HG03342 (cell line): ENCODE measurements at regions not wholly inside any gene's neighbourhood (a gene's known extent, or its start where the extent isn't known, plus 50 kb on each side); places are given as distances from the start of the nearest gene placed in this dataset.

Experiments used
- ATAC-seq: cut with Tn5 transposase; IDR thresholded peaks from one replicate; pipeline ENCODE4 v1.9.1; 2021; ENCODE audit warnings: mild to moderate bottlenecking, moderate library complexity; ENCODE audit not compliant: unreplicated experiment

DNA sequence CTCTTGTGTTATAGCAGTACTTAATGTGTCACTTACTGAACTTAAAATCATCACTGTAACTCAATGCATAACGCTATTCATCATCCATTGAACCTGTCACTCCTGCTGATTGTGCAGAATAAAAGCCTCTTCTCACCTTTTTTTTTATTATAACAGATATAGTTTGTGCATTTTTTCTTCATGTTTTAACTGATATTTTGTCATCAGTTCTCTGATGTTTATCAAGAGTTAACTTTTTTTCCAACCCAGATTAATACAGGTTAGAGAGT is 100.4 kb downstream of the SLIT2 start:
- no peak for ATAC-seq

DNA sequence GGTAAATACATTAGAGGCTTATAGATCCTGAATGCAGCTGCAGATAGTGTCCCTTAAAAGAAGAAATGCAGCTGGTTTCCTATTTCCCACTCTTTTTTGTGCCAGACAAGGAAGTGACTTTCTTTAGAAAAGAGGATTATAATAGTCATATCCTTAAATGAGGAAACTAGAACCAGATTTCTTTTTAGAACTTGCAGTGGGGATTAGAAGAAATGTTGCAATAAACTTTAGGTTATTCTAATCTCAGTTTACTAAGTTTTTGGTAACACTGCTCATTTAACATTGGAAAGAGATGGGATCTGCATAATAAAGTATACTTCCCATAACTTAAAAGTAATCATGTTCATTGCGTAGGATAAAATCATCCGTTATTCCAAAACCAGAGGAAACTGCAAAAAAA is 101.9 kb downstream of the SLIT2 start:
- no peak for ATAC-seq

DNA sequence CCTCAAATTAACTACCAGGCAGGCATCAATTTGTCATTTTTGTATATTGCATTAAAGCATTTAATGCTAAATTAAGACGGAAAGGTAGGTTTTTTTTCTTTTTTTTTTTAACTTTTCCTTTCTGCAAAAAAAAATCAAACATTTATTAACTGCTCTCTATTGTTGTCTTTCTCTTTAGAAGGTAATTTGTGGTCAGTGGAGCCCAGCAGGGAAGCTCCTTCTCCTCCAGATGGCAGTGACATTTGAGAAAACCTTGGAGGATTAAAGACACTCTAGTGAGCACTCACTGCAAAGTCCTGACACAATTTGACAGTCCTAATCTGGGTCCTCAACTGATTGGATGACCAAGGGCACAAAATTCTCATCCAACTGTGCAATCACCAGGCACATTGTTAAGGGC is 102.4 kb downstream of the SLIT2 start:
- ATAC-seq: no peak

DNA sequence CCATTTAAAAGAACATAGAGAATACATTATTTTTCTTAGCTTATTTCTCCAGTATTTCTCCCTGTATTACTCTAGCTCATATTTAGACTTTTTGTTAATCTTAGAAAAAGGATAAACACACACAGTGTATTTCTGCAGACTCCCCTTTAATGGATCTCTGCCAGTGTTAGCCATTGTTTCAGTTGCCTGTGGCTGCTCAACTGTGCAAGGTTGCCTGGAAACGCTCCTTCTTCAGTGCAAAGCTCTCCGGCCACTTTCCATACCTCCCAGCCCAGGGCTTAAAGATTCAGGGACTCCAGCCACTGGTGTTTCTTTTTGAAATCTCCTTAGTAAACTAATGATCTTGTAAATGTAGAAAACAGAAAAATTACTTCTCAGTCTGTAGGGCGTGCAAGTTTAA is 104.9 kb downstream of the SLIT2 start:
- ATAC-seq: no peak

DNA sequence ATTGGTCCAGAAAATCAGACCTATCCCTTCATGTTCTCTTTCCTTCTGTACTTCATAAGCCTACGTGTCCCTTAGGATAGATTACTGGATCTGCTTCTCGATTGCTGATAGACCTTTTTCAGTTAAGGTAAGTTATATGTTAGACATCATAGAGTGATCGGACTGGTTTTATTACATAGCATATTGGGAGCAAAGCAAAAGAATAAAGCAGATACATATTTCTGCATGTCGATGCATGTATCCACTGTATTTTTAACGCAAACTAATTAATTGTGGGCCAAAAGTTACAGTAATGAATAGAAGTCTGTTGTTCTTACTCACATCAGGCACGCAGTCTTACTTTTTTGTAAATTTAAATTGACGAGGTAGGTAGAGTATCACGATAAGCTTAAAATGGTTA is 106.4 kb downstream of the SLIT2 start:
- ATAC-seq: no peak

DNA sequence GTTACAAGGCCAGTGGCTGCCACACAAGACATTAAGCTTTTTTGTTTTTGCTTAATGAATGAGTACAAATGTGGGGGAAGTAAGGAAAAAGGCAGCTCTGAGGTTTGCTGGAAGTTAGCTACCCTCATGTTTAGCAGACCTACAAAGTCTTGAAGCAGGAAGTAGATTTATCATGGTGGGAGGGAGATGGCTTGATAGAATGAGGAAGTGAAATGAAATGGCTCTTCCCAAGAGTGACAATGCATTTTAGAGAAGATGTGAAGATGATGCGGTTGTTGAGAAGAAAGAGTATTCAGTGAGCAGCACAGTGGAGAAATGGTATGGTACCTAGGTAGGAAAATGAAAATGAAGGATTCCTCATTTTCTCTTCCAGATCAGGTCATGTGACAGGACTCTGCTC is 108.0 kb downstream of the SLIT2 start:
- peak; percentile 83 for ATAC-seq

DNA sequence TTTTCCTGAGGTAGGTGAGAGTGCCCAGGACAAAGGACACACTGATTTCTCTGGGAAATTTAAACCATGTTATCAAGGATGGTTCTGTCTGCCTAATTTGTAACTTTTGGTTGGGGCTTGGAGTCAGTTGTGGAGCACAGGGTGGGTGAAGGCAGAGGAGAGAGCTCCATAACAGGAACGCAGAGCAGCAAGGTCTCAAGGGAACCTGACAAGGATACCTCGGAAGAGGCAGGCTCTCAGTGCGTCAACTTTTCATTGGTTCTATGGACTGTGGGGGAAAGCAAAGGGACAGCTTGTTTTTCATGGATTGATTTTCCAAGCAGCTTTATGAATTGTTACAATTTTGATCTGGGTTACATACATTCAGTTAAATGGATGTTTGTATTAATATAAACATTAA is 110.4 kb downstream of the SLIT2 start:
- no peak for ATAC-seq

DNA sequence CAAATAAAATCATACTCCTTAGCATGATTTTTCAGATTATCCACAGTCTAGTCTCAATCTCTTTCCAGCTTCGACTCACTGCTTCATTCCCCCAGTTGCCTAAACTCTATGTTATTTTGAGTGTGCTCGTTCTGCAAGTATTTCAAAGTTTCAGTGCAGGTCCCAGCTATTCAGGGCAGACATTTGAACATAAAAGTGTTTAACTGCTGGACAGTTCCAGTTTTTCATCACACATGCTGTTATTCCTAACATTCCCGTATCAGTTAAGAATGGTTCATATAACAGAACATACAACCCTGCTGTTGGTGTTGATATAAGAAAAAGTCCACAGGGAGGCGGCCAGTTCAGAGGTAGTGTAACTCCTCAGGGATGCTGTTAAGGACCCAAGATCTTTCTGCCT is 113.3 kb downstream of the SLIT2 start:
- no peak for ATAC-seq

DNA sequence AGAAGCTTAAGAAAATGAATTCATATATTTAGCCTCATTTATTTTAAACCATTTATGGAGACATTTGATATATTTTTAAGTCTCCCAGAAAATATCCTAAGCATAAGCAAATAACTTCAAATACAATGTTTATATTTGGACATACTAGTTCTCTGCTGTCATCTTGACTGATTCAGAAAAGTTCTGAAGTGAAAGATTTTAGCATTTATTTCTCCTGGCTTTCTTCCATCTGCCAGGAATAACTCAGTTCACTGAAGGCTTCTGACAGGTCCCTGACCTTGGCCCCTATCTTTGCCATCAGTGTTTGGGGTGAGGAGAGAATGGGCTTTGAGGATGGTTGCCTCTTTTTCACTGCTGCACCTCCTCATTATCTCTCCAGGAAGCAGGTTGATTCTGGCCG is 115.7 kb downstream of the SLIT2 start:
- ATAC-seq: no peak

DNA sequence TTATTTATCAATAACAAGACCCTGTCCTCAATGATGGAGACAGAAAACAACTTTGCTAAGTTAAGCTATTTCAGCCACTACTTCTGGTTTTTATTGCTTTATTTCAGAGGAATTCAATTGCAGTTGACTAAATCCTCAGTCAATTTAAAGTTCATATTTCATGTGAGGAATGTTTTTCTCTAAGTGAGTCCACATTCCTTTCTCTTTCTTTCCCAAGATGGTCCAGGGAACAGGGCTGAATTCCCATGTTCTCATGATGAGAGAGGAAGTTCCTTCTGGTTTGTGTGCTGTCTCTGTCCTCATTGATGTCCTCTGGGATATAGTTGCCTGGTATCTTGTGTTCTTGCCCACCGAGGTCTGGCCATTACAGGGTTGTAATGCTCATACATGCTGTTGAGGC is 117.2 kb downstream of the SLIT2 start:
- no peak for ATAC-seq

DNA sequence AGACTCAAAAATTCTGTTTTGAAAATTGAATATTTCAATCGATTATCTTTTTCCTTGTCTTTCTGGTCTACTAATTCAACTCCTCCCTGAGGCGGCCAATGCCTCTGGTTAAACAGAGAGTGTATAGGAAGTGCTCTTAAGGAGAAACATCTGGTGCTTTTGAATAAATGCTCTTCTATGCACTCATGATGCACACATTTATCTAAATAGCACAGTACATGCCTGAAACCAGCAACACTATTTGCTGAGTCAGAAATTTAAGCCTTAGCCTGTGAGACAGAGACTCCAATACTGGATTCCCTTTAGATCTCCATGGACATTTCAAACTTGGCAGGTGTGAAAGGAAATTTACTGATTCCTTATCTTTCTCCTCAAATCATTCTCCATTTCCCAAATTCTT is 118.6 kb downstream of the SLIT2 start:
- no peak for ATAC-seq

DNA sequence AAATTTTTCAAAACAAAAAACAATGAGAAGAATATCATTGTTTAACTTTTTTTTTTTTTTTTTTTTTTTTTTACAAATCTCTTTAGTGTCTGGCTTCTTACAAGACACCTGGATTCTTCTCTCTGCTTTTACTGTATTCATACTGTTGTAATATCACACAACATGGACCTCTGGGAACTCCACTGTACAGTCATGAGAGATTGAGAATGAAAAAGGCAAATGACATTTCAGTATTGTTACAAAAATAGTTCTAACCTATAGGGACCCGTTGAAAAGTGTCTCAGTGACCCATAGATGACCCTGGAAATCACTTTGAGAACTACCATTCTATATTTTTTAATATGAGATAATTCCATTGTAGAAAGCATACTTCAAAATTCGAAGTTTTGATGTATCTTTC is 124.4 kb downstream of the SLIT2 start:
- ATAC-seq: no peak

DNA sequence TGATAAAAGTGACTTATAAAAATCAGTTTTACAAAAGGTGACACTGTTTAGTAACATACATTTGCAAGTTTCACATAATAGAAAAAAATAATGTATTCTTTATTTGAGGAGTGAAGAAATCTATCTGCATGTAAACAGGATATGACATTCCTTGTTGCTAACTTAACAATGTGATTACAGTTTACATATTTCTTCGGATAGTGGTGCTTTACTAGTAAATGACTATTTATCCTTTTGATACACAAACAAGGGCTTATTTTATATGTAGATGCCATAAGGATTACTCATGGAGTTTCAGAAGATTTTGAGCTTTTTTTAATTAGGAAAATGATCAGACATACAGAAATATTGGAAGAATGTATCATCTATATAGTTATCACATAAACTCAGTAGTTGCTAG is 126.5 kb downstream of the SLIT2 start:
- ATAC-seq: no peak

DNA sequence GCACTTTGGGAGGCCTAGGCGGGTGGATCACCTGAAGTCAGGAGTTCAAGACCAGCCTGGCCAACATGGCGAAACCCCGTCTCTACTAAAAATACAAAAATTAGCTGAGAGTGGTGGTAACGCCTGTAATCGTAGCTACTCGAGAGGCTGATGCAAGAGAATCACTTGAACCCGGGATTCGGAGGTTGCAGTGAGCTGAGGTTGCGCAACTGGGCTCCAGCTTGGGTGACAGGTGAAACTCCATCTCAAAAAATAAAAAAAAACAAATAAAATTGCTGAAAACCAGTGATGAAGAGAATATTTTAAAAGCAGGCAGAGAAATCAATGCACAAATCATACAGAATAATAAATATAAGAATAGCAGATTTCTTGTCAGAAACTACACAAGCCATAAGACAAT is 129.3 kb downstream of the SLIT2 start:
- no peak for ATAC-seq

DNA sequence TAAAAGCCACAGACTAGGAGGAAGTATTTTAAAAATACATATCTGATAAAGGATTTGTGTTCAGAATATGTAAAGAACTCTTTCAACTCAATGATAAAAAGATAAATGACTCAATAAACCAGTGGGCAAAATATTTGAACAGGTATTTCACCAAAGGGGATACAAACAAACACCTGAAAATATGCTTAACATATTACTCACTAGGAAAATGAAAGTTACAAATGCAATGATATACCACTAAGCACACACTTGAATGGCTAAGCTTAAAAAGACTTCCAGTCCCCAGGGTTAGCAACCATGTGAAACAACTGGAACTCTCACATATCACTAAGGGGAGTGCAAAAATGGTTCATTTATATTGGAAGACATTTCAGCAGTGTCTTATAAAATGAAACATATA is 131.6 kb downstream of the SLIT2 start:
- no peak for ATAC-seq

DNA sequence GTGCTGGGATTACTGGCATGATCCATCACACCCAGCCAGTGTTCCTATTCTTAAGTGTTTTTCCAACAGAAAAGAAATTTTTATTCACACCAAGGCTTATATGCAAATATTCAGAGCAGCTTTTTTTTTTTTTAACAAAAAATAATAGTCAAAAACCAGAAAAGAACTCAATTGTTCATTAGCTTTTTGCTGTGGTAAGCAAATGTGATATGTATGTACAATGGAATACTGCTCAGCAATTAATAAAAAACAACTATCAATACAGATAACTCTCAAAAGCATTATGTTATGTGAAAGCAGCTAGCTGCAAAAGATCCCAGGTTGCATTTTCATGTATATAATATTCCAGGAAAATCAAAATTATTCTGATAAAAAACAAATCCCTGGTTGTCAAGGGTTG is 132.3 kb downstream of the SLIT2 start:
- no peak for ATAC-seq

DNA sequence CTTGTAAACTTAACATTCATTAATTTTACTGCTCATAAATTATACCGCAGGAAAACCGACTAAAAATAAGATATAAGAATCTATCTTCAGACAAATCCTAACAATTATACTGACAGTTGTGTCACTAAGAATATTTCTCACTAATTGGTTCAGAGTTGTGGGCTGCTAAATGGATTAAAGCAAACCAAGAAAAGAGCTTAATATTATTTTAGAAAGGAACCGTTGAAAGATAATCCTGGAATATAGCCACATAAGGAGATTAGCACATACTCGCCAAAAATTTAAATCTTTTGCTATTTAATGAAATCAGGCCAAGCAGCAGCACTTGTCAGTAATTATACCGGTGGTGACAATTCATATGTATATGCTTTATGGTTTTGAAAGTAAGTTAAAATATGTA is 132.8 kb downstream of the SLIT2 start:
- no peak for ATAC-seq

DNA sequence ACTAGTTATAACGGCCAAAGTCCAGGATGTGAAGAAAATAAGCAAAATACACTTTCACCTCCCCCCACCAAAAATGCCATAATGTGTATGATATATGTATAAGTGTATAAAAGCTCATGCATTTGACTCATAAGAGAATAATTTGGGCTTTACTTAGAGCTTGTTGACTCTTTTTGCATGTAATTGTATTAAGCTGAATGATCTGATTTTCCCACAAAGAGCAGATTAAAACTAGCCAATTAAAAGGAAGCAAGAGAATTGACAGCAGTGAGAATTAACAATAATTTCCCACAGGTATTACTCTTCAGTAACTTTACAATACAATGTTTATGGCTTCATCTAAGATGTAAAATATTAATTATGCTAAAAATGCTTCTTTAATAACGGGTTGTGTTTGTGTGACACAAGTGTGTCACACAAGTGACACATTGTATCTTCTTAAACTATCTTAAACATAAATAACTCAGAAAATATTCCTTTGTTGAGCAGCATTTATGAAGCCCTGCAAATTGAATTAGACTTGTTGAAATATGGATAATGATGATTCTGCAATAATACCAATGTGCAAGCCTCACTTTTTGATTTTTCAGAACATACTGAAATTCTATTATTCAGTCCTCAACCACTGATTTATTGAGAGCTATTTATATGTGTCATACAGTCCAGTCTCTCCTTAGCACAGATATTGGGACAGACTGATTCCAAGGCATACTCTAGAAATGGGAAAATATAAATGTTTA is 134.5 kb downstream of the SLIT2 start:
- ATAC-seq: no peak

DNA sequence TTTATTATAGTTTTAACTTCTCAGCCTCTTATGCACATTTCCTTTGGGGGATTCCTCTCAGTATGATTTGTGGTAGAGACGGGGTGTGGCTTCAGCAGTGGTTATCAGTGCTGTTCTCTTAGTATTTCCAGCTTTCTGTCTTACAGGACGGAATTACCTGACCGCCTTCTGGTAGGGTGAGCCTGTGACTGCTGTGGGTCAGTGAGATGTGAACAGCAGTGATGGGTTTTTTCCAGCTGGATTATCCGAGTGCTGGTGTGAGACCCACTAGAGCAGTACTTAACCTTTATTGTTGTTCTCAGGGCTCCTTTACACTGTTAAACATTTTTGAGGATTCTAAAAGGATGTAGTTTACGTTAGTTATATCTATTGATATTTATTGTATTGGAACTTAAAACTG is 135.2 kb downstream of the SLIT2 start:
- no peak for ATAC-seq

DNA sequence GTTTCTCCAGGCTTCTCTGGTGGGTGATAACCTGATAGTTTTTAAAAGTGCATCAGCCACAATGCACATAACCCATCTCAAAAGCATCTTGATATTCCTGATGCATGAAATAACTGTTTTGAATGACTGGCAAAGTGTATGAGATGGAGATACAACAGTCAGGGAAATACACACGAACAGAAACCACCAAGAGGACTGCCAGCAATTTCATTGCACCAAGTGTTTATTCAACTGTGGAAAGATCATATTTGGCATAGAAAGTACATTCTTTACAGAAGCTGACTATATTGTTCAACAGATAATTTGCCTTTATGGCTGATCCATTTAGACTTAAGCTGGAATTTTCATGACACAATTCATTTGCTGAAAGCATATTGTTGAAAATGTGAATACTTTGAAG is 139.5 kb downstream of the SLIT2 start:
- no peak for ATAC-seq

DNA sequence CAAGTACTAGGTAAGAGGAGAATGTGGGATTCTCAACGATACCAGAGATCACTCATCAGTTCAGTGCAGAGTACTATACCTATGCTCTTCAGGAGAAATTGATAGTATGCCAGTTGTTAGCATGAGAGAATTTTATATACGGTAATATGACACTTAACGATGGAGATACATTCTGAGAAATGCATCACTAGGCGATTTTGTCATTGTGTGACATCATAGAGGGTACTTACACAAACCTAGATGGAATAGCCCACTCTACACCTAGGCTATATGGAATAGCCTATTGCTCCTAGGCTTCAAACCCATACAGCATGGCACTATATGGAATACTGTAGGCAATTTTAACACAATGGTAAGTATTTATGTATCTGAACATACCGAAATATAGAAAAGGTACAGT is 140.2 kb downstream of the SLIT2 start:
- ATAC-seq: no peak

DNA sequence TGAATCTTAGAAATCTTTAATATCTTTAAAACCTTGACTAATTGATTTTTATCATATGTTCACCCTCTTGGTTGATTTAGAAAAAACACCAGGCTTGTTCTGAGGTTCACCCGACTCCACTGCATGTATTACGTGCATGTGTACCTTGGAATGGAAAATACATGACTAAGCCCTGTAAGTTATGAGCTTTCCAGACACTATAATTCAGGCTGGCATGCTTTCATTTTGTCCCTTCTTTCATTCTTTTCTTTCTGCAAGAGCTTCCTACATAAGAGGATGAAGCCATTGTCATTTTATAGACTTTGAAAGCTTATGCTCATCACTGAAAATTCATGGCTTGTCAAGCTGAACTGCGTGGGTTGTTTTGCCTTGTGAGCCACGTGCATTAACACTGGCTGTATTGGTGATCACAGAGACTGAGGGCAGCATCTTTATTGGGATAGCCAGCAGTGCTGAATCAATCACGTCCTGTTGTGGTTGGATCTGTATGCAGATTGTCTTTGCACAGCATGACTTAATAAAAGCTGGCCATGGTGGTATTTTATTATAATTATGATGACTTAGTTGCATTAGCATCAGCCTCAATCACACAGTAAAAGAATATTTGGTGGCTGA is 141.9 kb downstream of the SLIT2 start:
- no peak for ATAC-seq

DNA sequence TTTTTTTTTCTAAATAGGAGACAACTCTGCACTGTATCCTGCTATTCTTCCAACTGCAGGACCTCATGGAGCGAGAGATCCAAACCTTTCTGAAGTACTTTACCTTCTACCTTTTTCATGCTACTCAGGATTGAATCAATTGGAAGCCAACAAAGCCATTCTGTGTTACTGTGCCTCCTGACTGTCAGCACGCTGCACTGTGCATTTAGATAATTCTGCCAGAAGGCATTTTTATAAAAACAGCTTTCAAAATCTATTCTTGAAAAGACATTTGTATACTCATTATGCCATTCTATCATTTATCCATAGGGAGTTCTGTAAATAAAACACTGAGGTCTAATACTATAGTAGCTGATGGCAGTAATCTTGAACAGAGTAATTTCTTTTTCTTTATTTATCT is 142.8 kb downstream of the SLIT2 start:
- ATAC-seq: no peak
